H54 (cell line): ENCODE measurements at regions not wholly inside any gene's neighbourhood (a gene's known extent, or its start where the extent isn't known, plus 50 kb on each side); places are given as distances from the start of the nearest gene placed in this dataset.

ENCODE experiments used
- DNase-seq: peaks from one replicate; pipeline ENCODE4 v3.0.0; 2011; ENCODE audit warnings: low spot score, mixed read lengths; ENCODE audit not compliant: insufficient read length
- FAIRE-seq: peaks from 3 replicates; lab custom pipeline; 2011; peaks lifted over from hg19 to GRCh38; lab: Jason Lieb, UNC
- POLR2A ChIP-seq: IDR thresholded peaks from 2 replicates; pipeline ENCODE4 v1.6.1; 2011; ENCODE audit warnings: low read depth, mild to moderate bottlenecking, low read length

DNA sequence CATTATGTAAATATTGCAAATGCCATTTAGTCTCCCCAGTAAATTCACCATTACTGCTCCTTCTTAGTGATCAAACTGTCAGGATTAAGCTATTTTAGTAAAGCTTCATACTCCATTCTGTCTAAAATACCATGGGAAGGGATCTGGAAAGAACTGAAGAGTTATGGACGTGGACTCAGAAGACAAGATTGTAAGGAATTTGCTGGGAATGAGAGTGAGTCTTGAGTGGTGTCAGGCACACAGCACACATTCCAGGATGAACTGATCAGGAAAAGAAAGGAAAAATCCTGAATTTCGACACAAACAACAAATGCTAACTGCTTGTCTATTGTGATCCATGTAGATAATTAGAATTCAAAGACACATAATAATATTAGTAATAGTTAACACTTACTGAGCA, 311.0 kb downstream of the CENPC start:
- FAIRE-seq (no peak), DNase-seq (no peak)
- no peak for TF ChIP-seq POLR2A

DNA sequence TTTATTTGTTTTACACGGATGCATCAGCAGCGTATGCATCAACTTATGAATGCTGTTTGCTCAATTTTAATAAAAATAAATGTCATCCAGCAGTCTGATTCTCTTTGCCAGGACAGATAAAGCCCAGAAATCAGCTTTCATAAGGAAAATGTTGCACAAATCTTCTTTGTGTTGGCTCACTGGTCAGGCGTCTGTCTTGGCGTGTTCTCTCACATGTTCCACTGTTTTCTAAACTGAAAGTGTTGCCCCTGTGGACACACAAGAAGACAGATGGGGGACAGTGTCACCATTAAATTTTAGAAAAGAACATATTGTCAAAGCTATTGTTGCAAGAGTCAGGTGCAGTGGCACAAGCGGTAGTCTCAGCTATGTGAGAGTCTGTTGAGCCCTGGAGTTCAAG, 316.2 kb downstream of the CENPC start:
- no peak for FAIRE-seq
- no peak for TF ChIP-seq POLR2A
- no peak for DNase-seq

DNA sequence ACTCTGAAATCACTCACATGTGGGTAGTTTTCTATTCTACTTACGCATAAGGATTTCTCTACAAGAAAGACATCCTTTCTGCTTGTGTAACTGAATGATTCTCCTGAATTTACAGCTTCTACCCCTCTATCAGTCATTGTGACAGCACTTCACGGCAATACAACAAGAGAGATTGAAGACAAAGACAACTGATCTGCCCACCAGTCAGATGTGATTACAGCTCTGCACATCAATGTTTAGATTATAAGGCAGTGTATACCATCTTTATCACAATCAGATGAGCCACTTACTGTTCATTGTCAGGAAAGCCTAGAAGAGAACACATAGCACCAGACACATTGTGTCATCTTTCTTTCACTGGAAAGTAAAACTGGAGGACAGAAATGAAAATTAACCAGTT, 324.4 kb downstream of the CENPC start:
- DNase-seq (no peak), FAIRE-seq (no peak)
- TF ChIP-seq POLR2A: no peak

DNA sequence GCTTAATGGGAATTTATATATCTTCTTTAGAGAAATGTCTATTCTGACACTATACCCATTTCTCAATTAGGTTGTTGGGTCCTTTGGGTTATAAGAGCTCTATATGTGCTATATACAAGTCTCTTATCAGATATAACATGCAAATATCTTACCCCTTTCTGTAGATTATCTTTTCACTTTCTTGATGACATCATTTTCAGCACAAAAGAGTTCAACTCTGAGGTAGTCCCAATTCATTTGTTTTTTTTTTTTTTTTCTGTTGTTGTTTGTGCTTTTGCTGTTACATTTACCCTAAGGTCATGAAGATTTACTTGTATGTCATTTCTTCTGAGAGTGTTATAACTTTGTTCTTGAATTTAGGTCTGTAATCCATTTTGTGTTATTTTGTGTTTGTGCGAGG, 326.4 kb downstream of the CENPC start:
- no peak for TF ChIP-seq POLR2A
- FAIRE-seq (no peak), DNase-seq (no peak)

GRCh38 chr4:67207941-67208441, 337.3 kb downstream of the CENPC start:
- FAIRE-seq (no peak), DNase-seq (no peak)
- no peak for TF ChIP-seq POLR2A

GRCh38 chr4:67204441-67204840, 340.9 kb downstream of the CENPC start:
- DNase-seq (no peak), FAIRE-seq (no peak)
- no peak for TF ChIP-seq POLR2A

- TF ChIP-seq POLR2A: no peak
- FAIRE-seq (no peak), DNase-seq (no peak)
Measured at GRCh38 chr4:67201334-67201733, 344.0 kb downstream of the CENPC start.

DNA sequence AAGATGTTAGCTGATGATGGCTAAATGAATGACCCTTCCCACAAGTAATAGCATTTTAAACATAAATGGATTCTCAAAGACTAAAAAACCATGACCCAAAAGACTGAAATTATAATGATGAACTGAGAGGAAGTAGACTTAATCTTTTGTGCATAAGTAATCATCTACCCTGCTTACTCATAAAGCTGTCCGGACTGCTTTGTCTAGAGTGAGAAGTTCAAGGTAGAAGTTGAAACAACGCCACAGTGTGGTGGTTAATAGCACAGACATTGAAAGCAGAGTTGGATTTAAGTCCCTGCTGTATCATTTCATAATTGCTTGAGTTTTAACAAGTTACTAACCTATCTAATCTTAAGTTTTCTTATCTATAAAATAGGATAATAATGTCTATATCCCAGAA, 346.6 kb downstream of the CENPC start:
- TF ChIP-seq POLR2A: no peak

GRCh38 chr4:67167849-67168248, 377.5 kb downstream of the CENPC start:
- FAIRE-seq: no peak
- DNase-seq: no peak
- TF ChIP-seq POLR2A: no peak

More for the DNA sequence above, 346.6 kb downstream of the CENPC start:
- FAIRE-seq (no peak), DNase-seq (no peak)

GRCh38 chr4:67162690-67163089, 382.6 kb downstream of the CENPC start:
- FAIRE-seq: no peak

GRCh38 chr4:67161311-67161710, 384.0 kb downstream of the CENPC start:
- DNase-seq (no peak), FAIRE-seq (no peak)
- TF ChIP-seq POLR2A: no peak

More at GRCh38 chr4:67162690-67163089, 382.6 kb downstream of the CENPC start:
- no peak for DNase-seq
- TF ChIP-seq POLR2A: no peak

GRCh38 chr4:67160394-67160793, 384.9 kb downstream of the CENPC start:
- DNase-seq (no peak), FAIRE-seq (no peak)
- no peak for TF ChIP-seq POLR2A

- FAIRE-seq: no peak
- no peak for TF ChIP-seq POLR2A
- no peak for DNase-seq
Measured at GRCh38 chr4:67158666-67159065, 386.6 kb downstream of the CENPC start.

GRCh38 chr4:67152976-67153375, 392.3 kb downstream of the CENPC start:
- no peak for DNase-seq
- TF ChIP-seq POLR2A: no peak
- FAIRE-seq: no peak

DNA sequence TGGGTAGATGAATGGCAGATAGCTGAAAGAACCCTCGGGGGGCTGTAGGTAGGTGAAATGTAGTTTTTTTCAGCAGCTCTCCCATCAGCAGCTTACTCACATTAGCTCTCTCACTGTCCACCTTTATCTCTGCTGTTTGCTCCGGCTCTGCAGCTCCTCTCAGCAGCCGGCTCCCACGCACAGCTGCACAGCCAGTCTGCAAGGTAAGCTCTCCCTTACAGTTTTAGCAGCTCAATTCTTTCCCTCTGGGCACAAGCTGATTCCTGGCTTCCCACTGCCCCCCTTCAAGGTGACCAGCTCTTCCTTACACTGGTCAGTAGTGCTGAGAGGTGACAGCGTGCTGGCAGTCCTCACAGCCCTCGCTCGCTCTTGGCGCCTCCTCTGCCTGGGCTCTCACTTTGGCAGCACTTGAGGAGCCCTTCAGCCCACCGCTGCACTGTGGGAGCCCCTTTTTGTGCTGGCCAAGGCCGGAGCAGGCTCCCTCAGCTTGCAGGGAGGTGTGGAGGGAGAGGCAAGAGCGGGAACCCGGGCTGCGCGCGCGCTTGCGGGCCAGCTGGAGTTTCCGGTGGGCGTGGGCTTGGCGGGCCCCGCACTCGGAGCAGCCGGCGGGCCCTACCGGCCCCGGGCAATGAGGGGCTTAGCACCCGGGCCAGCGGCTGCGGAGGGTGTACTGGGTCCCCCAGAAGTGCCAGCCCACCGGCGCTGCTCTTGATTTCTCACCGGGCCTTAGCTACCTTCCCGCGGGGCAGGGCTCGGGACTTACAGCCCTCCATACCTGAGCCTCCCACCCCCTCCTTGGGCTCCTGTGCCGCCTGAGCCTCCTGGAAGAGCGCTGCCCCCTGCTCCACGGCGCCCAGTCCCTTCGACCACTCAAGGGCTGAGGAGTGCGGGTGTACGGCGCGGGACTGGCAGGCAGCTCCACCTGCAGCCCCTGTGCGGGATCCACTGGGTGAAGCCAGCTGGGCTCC, 393.6 kb downstream of the CENPC start:
- no peak for FAIRE-seq
- no peak for TF ChIP-seq POLR2A

GRCh38 chr4:67141586-67141985, 403.7 kb downstream of the CENPC start:
- DNase-seq (no peak), FAIRE-seq (no peak)
- no peak for TF ChIP-seq POLR2A

More for the DNA sequence above, 393.6 kb downstream of the CENPC start:
- no peak for DNase-seq
